H1 (cell line): ENCODE measurements at regions not wholly inside any gene's neighbourhood (a gene's known extent, or its start where the extent isn't known, plus 50 kb on each side); places are given as distances from the start of the nearest gene placed in this dataset.

Source experiments
- ATF2 ChIP-seq: IDR thresholded peaks from 2 replicates; pipeline ENCODE4 v1.6.1; 2012; ENCODE audit warnings: low read length, inconsistent platforms
- CTCF ChIP-seq, 3 experiments: IDR thresholded peaks; 1 replicate in 2 of 3; 2 replicates in 1 of 3; pipeline versions ENCODE4 v1.5.1 to v1.6.1; 2011; ENCODE audit warnings: low read length in 3 of 3, mild to moderate bottlenecking in 3 of 3, inconsistent platforms in 2 of 3, low read depth in 1 of 3, moderate library complexity in 1 of 3; ENCODE audit not compliant: insufficient read depth in 1 of 3; ENCODE audit errors: control extremely low read depth in 1 of 3
- POLR2AphosphoS5 ChIP-seq: IDR thresholded peaks from 2 replicates; pipeline ENCODE4 v1.6.1; 2011; ENCODE audit warnings: low read depth, low read length

GRCh38 chr10:121108051-121108450 is 256.9 kb downstream of the WDR11 start:
- TF ChIP-seq CTCF (IDR thresholded peaks at IDR 0.05; ENCODE audit: control extremely low read depth in 1 of 3, insufficient read depth in 1 of 3, low read depth in 1 of 3, low read length in 3 of 3) (no peak), ATF2 (no peak), POLR2AphosphoS5 (no peak)
